ENCODE measurements at regions not wholly inside any gene's neighbourhood (a gene's known extent, or its start where the extent isn't known, plus 50 kb on each side); places are given as distances from the start of the nearest gene placed in this dataset.

- TF ChIP-seq CTCF (conservative IDR thresholded peaks at IDR 0.05; ENCODE audit: low read length) (no peak), EZH2phosphoT487 (IDR thresholded peaks at IDR 0.05; ENCODE audit: borderline replicate concordance, low read depth, low read length) (no peak)
These were observed 158.2 kb downstream of the FOXL1 start for GRCh38 chr16:86736502-86736901.

All from OCI-LY7 (cell line).